ENCODE measurements at regions not wholly inside any gene's neighbourhood (a gene's known extent, or its start where the extent isn't known, plus 50 kb on each side); places are given as distances from the start of the nearest gene placed in this dataset.

- peak overlapping the region; percentile 94 for H3K27ac Mint-ChIP-seq (ENCODE audit: low read depth, unreplicated experiment)
- no peaks in the 10 kb centered on the region for H3K27me3 Mint-ChIP-seq (ENCODE audit: insufficient read depth, unreplicated experiment)
- H3K4me3 Mint-ChIP-seq (ENCODE audit: unreplicated experiment), result no peak overlapping the region
- intact Hi-C loops (cut with micrococcal nuclease), result loop anchor here (10.0 kb wide), 1 partner anchor 128 kb away; no protein-coding TSS in a partner anchor
- peaks cover 59% of the 10 kb centered on the region for H3K4me1 Mint-ChIP-seq (ENCODE audit: insufficient read depth, unreplicated experiment)
- no TSS peak for BruUV-seq (replicated peaks)
- H3K36me3 Mint-ChIP-seq (ENCODE audit: insufficient read depth, unreplicated experiment), result no peaks in the 10 kb centered on the region
- DNase-seq (ENCODE audit: unreplicated experiment), result no peak
- ChIA-PET POLR2A (no interaction called here), CTCF (interaction anchor here (0.6 to 1.2 kb wide), 2 partner anchors 13 to 100 kb away, joined by 3 to 8 read pairs; no protein-coding TSS in a partner anchor)
- no peak for TF ChIP-seq CTCF (IDR thresholded peaks at IDR 0.05; ENCODE audit: unreplicated experiment)
- H3K9me3 Mint-ChIP-seq (ENCODE audit: unreplicated experiment), result no peaks in the 10 kb centered on the region
These were observed 256.1 kb upstream of the SALL1 start for GRCh38 chr16:51407199-51407598.

- intact Hi-C loops (cut with micrococcal nuclease), result loop anchor here (10.0 kb wide), 1 partner anchor 129 kb away; no protein-coding TSS in a partner anchor
- CTCF ChIA-PET, result interaction anchor here (0.5 to 0.7 kb wide), 3 partner anchors 38 to 57 kb away, joined by 3 read pairs; no protein-coding TSS in a partner anchor
- Mint-ChIP-seq H3K27me3 (ENCODE audit: insufficient read depth, unreplicated experiment) (no peaks in the 10 kb centered on the region), H3K9me3 (ENCODE audit: unreplicated experiment) (no peaks in the 10 kb centered on the region), H3K4me3 (ENCODE audit: unreplicated experiment) (no peak overlapping the region), H3K27ac (ENCODE audit: low read depth, unreplicated experiment) (peak overlapping the region; percentile 68), H3K4me1 (ENCODE audit: insufficient read depth, unreplicated experiment) (peaks cover 59% of the 10 kb centered on the region), H3K36me3 (ENCODE audit: insufficient read depth, unreplicated experiment) (no peaks in the 10 kb centered on the region)
- no peak for DNase-seq (ENCODE audit: unreplicated experiment)
- POLR2A ChIA-PET, result interaction anchor here (1.0 kb wide), 1 partner anchor 40 kb away, joined by 3 read pairs; no protein-coding TSS in a partner anchor
- BruUV-seq (replicated peaks), result no TSS peak
- TF ChIP-seq CTCF (IDR thresholded peaks at IDR 0.05; ENCODE audit: unreplicated experiment), result no peak
These were observed 254.3 kb upstream of the SALL1 start for GRCh38 chr16:51405361-51405760.

- H3K36me3 Mint-ChIP-seq (ENCODE audit: insufficient read depth, unreplicated experiment), result no peaks in the 10 kb centered on the region
- BruUV-seq (replicated peaks), result no TSS peak
- no peak for TF ChIP-seq CTCF (IDR thresholded peaks at IDR 0.05; ENCODE audit: unreplicated experiment)
- H3K4me1 Mint-ChIP-seq (ENCODE audit: insufficient read depth, unreplicated experiment), result peaks cover 50% of the 10 kb centered on the region
- POLR2A ChIA-PET, result no interaction called here
- CTCF ChIA-PET, result no interaction called here
- intact Hi-C loops (cut with micrococcal nuclease), result loop anchor here (10.0 kb wide), 1 partner anchor 130 kb away; no protein-coding TSS in a partner anchor
- no peaks in the 10 kb centered on the region for H3K27me3 Mint-ChIP-seq (ENCODE audit: insufficient read depth, unreplicated experiment)
- no peaks in the 10 kb centered on the region for H3K9me3 Mint-ChIP-seq (ENCODE audit: unreplicated experiment)
- no peak overlapping the region for H3K4me3 Mint-ChIP-seq (ENCODE audit: unreplicated experiment)
- peak; percentile 55 for DNase-seq (ENCODE audit: unreplicated experiment)
- H3K27ac Mint-ChIP-seq (ENCODE audit: low read depth, unreplicated experiment), result peak overlapping the region; percentile 68
These were observed 253.3 kb upstream of the SALL1 start for GRCh38 chr16:51404386-51404785.

- H3K4me3 Mint-ChIP-seq (ENCODE audit: unreplicated experiment), result no peak overlapping the region
- no peaks in the 10 kb centered on the region for H3K36me3 Mint-ChIP-seq (ENCODE audit: insufficient read depth, unreplicated experiment)
- H3K9me3 Mint-ChIP-seq (ENCODE audit: unreplicated experiment), result no peaks in the 10 kb centered on the region
- BruUV-seq (replicated peaks), result no TSS peak
- POLR2A ChIA-PET, result no interaction called here
- CTCF ChIA-PET, result interaction anchor here (0.6 to 0.8 kb wide), 3 partner anchors 42 to 56 kb away, joined by 3 to 8 read pairs (median 5); no protein-coding TSS in a partner anchor
- H3K4me1 Mint-ChIP-seq (ENCODE audit: insufficient read depth, unreplicated experiment), result peaks cover 34% of the 10 kb centered on the region
- H3K27me3 Mint-ChIP-seq (ENCODE audit: insufficient read depth, unreplicated experiment), result no peaks in the 10 kb centered on the region
- no peak for TF ChIP-seq CTCF (IDR thresholded peaks at IDR 0.05; ENCODE audit: unreplicated experiment)
- no peak for DNase-seq (ENCODE audit: unreplicated experiment)
- peak overlapping the region; percentile 5 for H3K27ac Mint-ChIP-seq (ENCODE audit: low read depth, unreplicated experiment)
- intact Hi-C loops (cut with micrococcal nuclease), result loop anchor here (10.0 kb wide), 1 partner anchor 132 kb away; no protein-coding TSS in a partner anchor
These were observed 251.7 kb upstream of the SALL1 start for GRCh38 chr16:51402785-51403184.
